H1 (cell line): ENCODE measurements at regions not wholly inside any gene's neighbourhood (a gene's known extent, or its start where the extent isn't known, plus 50 kb on each side); places are given as distances from the start of the nearest gene placed in this dataset.

Source experiments
- BCL11A ChIP-seq, 2 experiments: IDR thresholded peaks; one replicate each; pipeline ENCODE4 v1.6.1; 2011; ENCODE audit warnings: low read depth in 2 of 2, low read length in 2 of 2, mild to moderate bottlenecking in 2 of 2
- POLR2A ChIP-seq, 2 experiments: IDR thresholded peaks; 1 replicate in 1 of 2; 2 replicates in 1 of 2; pipeline ENCODE4 v1.6.1; 2011; ENCODE audit warnings: low read depth in 2 of 2, low read length in 2 of 2, mild to moderate bottlenecking in 2 of 2; ENCODE audit errors: control extremely low read depth in 1 of 2
- SIRT6 ChIP-seq: IDR thresholded peaks from one replicate; pipeline ENCODE4 v1.7.1; 2012; ENCODE audit warnings: low read length, inconsistent platforms
- TF ChIP-seq, protein P1 (sequence below): fragments of 300-600 bp; sonication (generic); IDR thresholded peaks from 2 replicates; pipeline ENCODE4 v1.7.1; 2012; ENCODE audit warnings: low read length, moderate library complexity, mild to moderate bottlenecking, inconsistent platforms; ENCODE audit not compliant: insufficient replicate concordance
- TF ChIP-seq, protein P2 (sequence below): IDR thresholded peaks from 2 replicates; pipeline ENCODE4 v1.6.1; 2012; ENCODE audit warnings: inconsistent platforms

DNA sequence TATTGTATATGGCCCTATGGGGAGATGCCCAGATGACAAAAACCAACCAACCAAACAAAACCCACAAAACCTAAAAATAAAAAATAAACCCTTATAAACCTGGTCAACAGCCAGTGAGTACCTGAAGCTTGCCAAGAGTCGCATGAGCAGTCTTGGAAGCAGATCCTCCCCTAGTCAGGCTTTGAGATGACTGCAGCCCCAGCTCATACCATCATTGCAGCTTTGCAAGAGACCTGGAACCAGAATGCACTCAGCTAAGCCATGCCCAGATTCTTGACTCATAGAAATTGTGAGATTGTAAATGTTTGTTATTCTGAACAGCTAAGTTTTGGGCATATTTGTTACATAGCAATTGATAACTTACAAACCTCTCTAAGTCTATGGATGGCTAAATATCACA, 326.8 kb downstream of the HLX start (continued):
- TF ChIP-seq, protein P1, sequence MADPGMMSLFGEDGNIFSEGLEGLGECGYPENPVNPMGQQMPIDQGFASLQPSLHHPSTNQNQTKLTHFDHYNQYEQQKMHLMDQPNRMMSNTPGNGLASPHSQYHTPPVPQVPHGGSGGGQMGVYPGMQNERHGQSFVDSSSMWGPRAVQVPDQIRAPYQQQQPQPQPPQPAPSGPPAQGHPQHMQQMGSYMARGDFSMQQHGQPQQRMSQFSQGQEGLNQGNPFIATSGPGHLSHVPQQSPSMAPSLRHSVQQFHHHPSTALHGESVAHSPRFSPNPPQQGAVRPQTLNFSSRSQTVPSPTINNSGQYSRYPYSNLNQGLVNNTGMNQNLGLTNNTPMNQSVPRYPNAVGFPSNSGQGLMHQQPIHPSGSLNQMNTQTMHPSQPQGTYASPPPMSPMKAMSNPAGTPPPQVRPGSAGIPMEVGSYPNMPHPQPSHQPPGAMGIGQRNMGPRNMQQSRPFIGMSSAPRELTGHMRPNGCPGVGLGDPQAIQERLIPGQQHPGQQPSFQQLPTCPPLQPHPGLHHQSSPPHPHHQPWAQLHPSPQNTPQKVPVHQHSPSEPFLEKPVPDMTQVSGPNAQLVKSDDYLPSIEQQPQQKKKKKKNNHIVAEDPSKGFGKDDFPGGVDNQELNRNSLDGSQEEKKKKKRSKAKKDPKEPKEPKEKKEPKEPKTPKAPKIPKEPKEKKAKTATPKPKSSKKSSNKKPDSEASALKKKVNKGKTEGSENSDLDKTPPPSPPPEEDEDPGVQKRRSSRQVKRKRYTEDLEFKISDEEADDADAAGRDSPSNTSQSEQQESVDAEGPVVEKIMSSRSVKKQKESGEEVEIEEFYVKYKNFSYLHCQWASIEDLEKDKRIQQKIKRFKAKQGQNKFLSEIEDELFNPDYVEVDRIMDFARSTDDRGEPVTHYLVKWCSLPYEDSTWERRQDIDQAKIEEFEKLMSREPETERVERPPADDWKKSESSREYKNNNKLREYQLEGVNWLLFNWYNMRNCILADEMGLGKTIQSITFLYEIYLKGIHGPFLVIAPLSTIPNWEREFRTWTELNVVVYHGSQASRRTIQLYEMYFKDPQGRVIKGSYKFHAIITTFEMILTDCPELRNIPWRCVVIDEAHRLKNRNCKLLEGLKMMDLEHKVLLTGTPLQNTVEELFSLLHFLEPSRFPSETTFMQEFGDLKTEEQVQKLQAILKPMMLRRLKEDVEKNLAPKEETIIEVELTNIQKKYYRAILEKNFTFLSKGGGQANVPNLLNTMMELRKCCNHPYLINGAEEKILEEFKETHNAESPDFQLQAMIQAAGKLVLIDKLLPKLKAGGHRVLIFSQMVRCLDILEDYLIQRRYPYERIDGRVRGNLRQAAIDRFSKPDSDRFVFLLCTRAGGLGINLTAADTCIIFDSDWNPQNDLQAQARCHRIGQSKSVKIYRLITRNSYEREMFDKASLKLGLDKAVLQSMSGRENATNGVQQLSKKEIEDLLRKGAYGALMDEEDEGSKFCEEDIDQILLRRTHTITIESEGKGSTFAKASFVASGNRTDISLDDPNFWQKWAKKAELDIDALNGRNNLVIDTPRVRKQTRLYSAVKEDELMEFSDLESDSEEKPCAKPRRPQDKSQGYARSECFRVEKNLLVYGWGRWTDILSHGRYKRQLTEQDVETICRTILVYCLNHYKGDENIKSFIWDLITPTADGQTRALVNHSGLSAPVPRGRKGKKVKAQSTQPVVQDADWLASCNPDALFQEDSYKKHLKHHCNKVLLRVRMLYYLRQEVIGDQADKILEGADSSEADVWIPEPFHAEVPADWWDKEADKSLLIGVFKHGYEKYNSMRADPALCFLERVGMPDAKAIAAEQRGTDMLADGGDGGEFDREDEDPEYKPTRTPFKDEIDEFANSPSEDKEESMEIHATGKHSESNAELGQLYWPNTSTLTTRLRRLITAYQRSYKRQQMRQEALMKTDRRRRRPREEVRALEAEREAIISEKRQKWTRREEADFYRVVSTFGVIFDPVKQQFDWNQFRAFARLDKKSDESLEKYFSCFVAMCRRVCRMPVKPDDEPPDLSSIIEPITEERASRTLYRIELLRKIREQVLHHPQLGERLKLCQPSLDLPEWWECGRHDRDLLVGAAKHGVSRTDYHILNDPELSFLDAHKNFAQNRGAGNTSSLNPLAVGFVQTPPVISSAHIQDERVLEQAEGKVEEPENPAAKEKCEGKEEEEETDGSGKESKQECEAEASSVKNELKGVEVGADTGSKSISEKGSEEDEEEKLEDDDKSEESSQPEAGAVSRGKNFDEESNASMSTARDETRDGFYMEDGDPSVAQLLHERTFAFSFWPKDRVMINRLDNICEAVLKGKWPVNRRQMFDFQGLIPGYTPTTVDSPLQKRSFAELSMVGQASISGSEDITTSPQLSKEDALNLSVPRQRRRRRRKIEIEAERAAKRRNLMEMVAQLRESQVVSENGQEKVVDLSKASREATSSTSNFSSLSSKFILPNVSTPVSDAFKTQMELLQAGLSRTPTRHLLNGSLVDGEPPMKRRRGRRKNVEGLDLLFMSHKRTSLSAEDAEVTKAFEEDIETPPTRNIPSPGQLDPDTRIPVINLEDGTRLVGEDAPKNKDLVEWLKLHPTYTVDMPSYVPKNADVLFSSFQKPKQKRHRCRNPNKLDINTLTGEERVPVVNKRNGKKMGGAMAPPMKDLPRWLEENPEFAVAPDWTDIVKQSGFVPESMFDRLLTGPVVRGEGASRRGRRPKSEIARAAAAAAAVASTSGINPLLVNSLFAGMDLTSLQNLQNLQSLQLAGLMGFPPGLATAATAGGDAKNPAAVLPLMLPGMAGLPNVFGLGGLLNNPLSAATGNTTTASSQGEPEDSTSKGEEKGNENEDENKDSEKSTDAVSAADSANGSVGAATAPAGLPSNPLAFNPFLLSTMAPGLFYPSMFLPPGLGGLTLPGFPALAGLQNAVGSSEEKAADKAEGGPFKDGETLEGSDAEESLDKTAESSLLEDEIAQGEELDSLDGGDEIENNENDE = no peak
- TF ChIP-seq, protein P2, sequence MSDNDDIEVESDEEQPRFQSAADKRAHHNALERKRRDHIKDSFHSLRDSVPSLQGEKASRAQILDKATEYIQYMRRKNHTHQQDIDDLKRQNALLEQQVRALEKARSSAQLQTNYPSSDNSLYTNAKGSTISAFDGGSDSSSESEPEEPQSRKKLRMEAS = no peak
- TF ChIP-seq POLR2A (IDR thresholded peaks at IDR 0.05; ENCODE audit: control extremely low read depth in 1 of 2, low read depth in 2 of 2, low read length in 2 of 2) = no peak
- no peak for TF ChIP-seq SIRT6
- TF ChIP-seq BCL11A (IDR thresholded peaks at IDR 0.05; ENCODE audit: low read depth in 2 of 2, low read length in 2 of 2) = no peak
